RPMI8226 (cell line): ENCODE measurements at regions not wholly inside any gene's neighbourhood (a gene's known extent, or its start where the extent isn't known, plus 50 kb on each side); places are given as distances from the start of the nearest gene placed in this dataset.

Experiments used
- DNase-seq: peaks from one replicate; pipeline ENCODE4 v3.0.0-alpha.2; 2015

GRCh38 chr9:121569266-121569648 is 69.6 kb upstream of the GGTA1 start:
- DNase-seq = no peak

GRCh38 chr9:121572581-121572980 is 72.9 kb upstream of the GGTA1 start:
- no peak for DNase-seq

GRCh38 chr9:121573717-121574485 is 74.3 kb upstream of the GGTA1 start:
- DNase-seq = no peak

GRCh38 chr9:121574774-121575519 is 75.3 kb upstream of the GGTA1 start:
- DNase-seq = no peak

GRCh38 chr9:121576281-121577075 is 75.0 kb upstream of the DAB2IP start:
- no peak for DNase-seq

- no peak for DNase-seq
Measured at GRCh38 chr9:121577166-121577565, 74.3 kb upstream of the DAB2IP start.

- DNase-seq = no peak
Measured at GRCh38 chr9:121577572-121577971, 73.9 kb upstream of the DAB2IP start.

- no peak for DNase-seq
Measured at GRCh38 chr9:121581786-121582600, 69.4 kb upstream of the DAB2IP start.

- DNase-seq = no peak
Measured at GRCh38 chr9:121582641-121583040, 68.8 kb upstream of the DAB2IP start.

- no peak for DNase-seq
Measured at GRCh38 chr9:121584421-121584820, 67.0 kb upstream of the DAB2IP start.

GRCh38 chr9:121587863-121588262 is 63.6 kb upstream of the DAB2IP start:
- no peak for DNase-seq

GRCh38 chr9:121589986-121590385 is 61.4 kb upstream of the DAB2IP start:
- DNase-seq = no peak

GRCh38 chr9:121592265-121592664 is 59.2 kb upstream of the DAB2IP start:
- no peak for DNase-seq

GRCh38 chr9:121593066-121593465 is 58.4 kb upstream of the DAB2IP start:
- DNase-seq = no peak

GRCh38 chr9:121596515-121596914 is 54.9 kb upstream of the DAB2IP start:
- no peak for DNase-seq

GRCh38 chr9:121597698-121598166 is 53.7 kb upstream of the DAB2IP start:
- no peak for DNase-seq

- no peak for DNase-seq
Measured at GRCh38 chr9:121598167-121598964, 53.1 kb upstream of the DAB2IP start.

- no peak for DNase-seq
Measured at GRCh38 chr9:121598965-121599871, 52.2 kb upstream of the DAB2IP start.

GRCh38 chr9:121599872-121600585 is 51.4 kb upstream of the DAB2IP start:
- no peak for DNase-seq

- DNase-seq = no peak
Measured at GRCh38 chr9:121601194-121601593, 50.2 kb upstream of the DAB2IP start.
